ENCODE measurements at regions not wholly inside any gene's neighbourhood (a gene's known extent, or its start where the extent isn't known, plus 50 kb on each side); places are given as distances from the start of the nearest gene placed in this dataset.

DNA sequence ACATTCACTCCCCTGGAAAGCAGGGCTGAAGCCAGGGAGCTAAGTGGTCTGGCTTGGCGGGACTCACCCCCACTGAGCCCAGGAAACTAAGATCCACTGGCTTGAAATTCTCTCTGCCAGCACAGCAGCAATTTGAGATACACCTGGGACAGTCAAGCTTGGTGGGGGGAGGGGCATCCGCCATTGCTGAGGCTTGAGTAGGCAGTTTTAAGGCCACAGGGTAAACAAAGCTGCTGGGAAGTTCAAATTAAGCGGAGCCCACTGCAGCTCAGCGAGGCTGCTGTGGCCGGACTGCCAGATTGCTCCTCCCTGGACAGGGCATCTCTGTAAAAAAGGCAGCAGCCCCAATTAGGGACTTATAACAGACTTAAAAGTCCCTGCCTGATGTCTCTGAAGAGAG is 108.2 kb upstream of the FAM13C start:
- TF ChIP-seq POLR2A (IDR thresholded peaks at IDR 0.05) (no peak), POLR2AphosphoS5 (IDR thresholded peaks at IDR 0.05) (no peak), EP300 (IDR thresholded peaks at IDR 0.05) (no peak)
- TF ChIP-seq, protein P1, sequence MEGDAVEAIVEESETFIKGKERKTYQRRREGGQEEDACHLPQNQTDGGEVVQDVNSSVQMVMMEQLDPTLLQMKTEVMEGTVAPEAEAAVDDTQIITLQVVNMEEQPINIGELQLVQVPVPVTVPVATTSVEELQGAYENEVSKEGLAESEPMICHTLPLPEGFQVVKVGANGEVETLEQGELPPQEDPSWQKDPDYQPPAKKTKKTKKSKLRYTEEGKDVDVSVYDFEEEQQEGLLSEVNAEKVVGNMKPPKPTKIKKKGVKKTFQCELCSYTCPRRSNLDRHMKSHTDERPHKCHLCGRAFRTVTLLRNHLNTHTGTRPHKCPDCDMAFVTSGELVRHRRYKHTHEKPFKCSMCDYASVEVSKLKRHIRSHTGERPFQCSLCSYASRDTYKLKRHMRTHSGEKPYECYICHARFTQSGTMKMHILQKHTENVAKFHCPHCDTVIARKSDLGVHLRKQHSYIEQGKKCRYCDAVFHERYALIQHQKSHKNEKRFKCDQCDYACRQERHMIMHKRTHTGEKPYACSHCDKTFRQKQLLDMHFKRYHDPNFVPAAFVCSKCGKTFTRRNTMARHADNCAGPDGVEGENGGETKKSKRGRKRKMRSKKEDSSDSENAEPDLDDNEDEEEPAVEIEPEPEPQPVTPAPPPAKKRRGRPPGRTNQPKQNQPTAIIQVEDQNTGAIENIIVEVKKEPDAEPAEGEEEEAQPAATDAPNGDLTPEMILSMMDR (IDR thresholded peaks at IDR 0.05), result no peak
